ENCODE measurements at regions not wholly inside any gene's neighbourhood (a gene's known extent, or its start where the extent isn't known, plus 50 kb on each side); places are given as distances from the start of the nearest gene placed in this dataset.
"Not testable (repeated sequence)": the region's sequence is repeated elsewhere in the genome, so short reads cannot be mapped to it uniquely, and the experiment has no call there.

GRCh38 chr14:101252443-101253214 is 308.7 kb upstream of the DIO3 start:
- DNase-seq, result no peak

- DNase-seq, result no peak
Measured at GRCh38 chr14:101253948-101254347, 307.3 kb upstream of the DIO3 start.

DNA sequence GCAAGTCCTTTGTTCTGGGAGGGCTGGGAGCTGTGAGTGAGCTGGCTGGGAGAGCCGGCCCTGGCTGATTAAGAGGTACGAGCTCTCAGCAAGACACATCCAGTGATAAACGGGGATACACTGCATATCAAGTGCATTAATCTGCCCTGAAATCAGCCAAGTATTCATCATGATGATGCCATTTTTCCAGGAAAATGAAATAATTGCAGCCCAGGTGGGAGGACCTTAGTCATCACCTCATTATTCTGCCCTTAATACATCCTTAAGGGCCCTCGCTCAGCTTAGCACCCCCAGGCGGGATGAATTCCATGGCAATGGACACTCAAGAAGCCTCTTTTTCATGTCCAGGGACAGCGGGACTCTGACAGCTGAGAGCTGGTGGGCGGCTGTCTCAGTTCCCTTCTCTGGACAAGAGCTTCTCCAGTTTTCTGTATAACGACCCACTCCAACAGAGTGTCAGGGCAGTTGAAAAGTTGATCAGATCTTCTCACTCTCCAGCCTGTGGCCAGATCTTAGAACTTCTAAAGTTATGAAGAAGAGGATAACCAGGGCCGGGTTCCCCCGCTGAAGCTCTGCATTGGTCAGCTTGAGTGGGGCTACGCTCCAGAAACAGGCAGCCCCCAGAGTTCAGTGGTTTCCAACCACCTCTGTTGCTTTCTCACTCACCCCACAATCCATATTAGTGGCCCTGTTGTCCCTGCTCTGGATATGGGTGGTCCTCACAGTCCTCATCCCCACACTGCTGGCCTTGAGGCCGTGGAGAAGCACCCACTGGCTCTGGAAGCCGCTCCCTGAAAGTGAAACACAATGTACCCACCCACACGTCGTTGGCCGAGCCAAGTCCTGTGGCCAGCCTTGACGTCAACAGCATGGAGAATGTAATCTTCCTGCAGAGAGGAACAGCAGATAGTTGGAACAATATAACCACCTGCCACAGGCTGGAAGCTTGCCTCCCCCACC is 306.2 kb upstream of the DIO3 start:
- no peak for DNase-seq

- no peak for DNase-seq
Measured at GRCh38 chr14:101255765-101256125, 305.6 kb upstream of the DIO3 start.

DNA sequence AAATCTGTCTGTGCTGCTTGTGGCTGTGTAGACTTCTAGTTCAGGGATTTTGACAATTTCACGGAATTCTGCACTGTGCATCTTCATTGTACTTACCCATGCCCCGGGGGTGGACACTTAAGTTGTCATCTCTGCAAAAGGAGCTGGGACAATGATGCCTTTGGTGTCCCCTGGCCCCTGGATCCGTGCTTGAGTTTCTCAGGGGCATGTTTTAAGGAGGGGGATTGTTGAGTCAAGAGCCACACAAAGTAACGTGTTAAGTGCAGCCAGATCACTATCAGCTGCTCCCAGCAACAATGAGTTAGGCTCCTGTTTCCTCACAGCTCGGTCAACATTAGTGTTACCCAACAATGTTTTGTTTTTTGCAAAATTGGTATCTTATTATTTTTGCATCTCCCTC is 305.0 kb upstream of the DIO3 start:
- no peak for DNase-seq

DNA sequence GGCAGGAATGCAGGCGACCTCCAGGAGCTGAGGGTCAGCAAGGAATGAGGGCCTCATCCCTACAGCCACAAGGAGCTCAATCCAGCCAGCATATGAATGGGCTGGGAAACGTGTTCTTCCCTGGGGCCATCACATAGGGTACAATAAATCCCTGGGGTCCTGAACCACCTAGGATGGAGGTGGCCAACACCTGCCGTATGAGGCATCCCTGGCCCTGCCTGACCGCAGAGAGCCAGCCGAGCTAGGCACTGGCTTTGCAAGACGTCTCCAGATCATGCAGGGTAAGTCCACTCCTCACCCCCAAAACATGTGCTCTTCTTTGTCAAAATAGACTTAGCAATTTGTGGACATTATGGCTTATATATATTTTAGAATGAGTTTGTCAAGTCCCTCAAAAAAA is 303.7 kb upstream of the DIO3 start:
- DNase-seq, result no peak

GRCh38 chr14:101259748-101260147 is 301.5 kb upstream of the DIO3 start:
- no peak for DNase-seq

GRCh38 chr14:101266441-101266840 is 294.9 kb upstream of the DIO3 start:
- DNase-seq, result not testable (repeated sequence)

DNA sequence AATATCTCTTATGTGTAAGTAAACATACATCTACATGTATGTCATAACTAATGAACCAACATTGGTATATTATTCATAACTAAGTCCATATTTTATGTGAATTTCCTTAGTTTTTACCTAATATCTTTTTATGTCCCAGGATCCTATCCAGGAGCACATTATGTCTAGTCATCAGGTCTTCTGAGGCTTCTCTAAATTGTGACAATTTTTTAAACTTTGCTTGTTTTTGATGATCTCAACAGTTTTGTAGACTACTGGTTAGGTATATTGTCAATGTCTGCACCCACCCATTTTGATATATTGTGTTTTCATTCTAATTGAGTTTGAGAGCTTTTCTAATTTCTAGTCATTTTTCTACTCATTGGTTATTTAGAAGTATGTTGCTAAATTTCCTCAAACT is 288.2 kb upstream of the DIO3 start:
- DNase-seq, result no peak

GRCh38 chr14:101276309-101277091 is 284.8 kb upstream of the DIO3 start:
- no peak for DNase-seq

DNA sequence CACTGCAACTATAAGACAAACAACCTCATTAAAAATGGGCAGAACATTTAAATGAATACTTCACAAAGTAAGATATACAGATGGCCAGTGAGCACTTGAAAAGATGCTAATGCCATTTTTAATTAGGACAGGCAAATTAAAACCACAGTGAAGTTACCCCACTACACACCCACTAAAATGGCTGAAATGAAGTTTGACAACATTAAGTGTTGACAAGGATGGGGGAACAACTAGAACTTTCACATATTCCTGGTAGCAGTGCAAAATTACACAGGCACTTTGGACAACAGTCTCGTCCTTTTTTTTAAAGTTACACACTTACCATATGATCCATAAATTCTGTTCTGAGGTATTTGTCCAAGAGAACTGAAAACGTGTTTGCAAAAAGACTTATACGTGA is 278.9 kb upstream of the DIO3 start:
- DNase-seq, result no peak

GRCh38 chr14:101284711-101285110 is 276.6 kb upstream of the DIO3 start:
- DNase-seq, result no peak

DNA sequence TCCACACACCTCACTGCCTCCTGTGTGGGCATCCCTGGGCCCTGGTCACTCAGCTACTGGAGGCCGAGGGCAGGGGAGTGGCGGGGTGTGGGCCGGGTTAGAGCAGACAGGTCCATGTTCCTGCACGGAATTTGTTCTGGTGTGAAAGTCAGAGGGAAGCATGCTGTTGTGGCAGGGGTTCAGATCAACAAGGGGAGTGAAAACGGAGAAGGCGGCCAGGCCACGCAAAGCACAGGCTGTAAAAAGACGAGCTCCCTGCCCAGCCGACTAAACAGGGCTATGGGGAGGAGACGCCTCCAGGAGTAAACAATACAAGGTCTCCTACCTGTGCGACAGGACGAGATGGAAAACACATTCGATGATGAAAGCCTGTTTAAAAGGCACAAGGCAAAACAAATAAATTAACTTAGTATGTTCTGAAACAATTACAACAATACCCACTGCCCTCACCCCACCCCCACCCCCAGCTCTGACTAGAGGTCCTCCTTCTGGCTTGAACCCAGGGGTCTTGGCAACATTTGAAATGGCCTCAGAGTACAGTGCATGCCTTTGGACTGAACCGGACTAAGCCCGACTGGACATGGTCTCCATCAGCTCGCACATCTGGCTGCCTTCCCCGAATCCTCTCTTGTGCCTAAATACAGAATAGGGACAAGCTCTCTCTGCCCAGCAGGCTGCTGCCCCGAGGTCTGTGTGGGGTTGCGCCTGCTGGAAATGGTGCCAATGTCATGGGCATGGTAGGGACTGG is 274.9 kb upstream of the DIO3 start:
- DNase-seq, result no peak

DNA sequence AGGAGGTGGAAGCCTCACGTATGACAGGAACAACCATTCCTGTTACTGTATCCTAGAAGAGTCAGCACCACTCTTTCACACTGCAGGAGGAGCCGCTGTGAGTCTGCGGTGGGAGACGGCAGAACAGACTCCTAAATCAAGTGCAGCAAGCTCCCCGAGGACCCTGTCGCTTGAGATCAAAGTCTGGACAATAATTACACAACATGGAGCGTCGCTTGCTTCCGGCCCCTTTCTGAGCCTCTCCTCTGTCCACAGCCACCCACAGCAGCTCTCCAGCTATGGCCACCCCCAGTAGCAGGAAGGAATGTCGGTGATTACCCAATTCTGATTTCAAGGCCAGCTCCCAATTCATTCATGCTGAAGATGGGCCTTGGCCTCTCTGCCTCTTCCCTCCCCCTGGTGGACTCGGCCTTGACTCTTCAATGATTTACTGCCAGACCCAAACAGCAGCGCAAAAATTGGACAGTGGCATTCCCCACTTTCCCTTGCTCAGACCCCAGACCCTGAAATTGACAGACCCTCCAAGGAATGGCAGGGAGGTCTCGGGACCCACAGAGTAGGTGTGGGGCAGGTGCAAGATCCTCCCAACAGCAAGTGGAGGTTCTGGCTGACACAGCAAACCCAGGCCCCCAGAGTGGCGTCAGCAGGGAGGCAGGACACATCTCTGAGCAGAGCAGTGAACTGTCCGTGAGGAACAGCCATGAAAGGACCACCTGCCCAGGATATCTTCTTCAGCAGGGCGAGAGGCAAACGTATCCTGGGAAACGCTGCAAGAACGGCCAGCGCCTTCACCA is 272.7 kb upstream of the DIO3 start:
- DNase-seq, result no peak

GRCh38 chr14:101289230-101289690 is 272.0 kb upstream of the DIO3 start:
- no peak for DNase-seq

DNA sequence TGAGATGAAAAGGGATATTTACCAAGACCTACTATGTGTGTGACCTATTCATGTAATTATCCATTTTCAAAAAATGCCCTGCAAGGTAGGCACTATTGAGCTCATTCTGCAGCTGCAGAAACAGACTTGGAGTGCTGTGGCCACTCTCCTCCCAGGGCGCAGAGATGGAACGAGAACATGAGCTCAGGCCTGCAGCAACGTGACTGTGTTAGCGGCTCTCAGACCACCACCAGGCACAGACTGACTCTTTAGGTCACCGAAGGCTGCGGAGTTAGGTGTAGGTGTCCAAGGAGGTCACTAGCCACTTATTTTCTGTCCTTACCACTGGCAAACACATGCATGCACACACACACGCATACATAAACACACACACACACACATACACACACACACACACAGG is 271.4 kb upstream of the DIO3 start:
- DNase-seq, result no peak

GRCh38 chr14:101290611-101291010 is 270.7 kb upstream of the DIO3 start:
- DNase-seq, result no peak

GRCh38 chr14:101291390-101291789 is 269.9 kb upstream of the DIO3 start:
- no peak for DNase-seq

GRCh38 chr14:101292448-101292847 is 268.8 kb upstream of the DIO3 start:
- DNase-seq, result no peak

DNA sequence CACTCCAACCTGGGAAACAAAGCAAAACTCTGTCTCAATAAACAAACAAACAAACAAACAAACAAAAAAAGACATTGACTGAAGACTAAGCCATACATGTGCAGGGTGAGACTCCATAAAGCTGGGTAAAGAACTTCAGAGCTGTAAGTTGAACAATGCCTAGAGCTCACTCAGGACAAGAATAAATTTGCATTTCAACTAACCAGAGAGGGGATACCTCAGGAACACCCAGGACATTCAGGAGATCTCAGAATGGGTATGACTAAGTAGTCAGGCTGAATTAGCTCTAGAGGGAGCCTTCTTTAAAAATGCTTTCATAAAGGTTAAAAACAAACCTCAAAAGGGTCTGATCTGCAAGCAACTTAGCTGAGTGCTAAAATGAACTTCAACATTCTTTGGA is 267.7 kb upstream of the DIO3 start:
- no peak for DNase-seq

DNA sequence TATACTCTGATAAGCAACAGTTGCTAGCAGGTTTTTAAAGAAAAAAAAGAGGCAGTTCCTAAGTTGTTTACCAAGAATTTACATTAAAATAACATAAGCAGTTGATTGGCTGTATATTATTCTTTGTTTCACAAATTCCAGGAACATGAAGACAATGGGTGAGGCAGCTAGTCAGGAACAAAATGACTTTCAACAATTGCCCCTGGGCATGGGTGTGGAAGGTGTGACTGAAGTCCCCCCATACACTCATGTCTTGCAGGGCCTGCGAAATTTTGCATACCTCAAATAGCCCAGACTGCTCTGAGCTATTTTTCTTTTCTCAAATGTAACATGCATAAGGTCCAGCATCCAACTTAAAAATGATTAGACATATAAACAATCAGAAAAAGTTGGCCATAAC is 267.2 kb upstream of the DIO3 start:
- DNase-seq, result no peak

- not testable (repeated sequence) for DNase-seq
Measured at GRCh38 chr14:101299781-101300180, 261.5 kb upstream of the DIO3 start.

All from SW 1271 (cell line).